Keratinocyte (primary cell): ENCODE measurements at regions not wholly inside any gene's neighbourhood (a gene's known extent, or its start where the extent isn't known, plus 50 kb on each side); places are given as distances from the start of the nearest gene placed in this dataset.

Source experiments
- DNase-seq: peaks from one replicate; pipeline ENCODE4 v3.0.0-alpha.2; 2011; ENCODE audit warnings: low read depth, missing footprints, low spot score
- FAIRE-seq: peaks from 2 replicates; lab custom pipeline; 2011; peaks lifted over from hg19 to GRCh38; lab: Jason Lieb, UNC
- H2AFZ ChIP-seq: 2 replicates; pipeline ENCODE4 v1.6.0; 2012; ENCODE audit warnings: low read length, control low read depth, inconsistent platforms; ENCODE audit not compliant: control insufficient read depth
- H3K27ac ChIP-seq: 2 replicates; pipeline ENCODE4 v1.5.1; 2011; ENCODE audit warnings: low read length; ENCODE audit not compliant: control insufficient read depth, insufficient read depth
- H3K27me3 ChIP-seq: 3 replicates; pipeline ENCODE4 v1.6.0; 2011; ENCODE audit warnings: low read length; ENCODE audit not compliant: control insufficient read depth, insufficient read depth; ENCODE audit errors: extremely low read depth
- H3K36me3 ChIP-seq, 2 experiments: 2 replicates in 1 of 2; 3 replicates in 1 of 2; pipeline ENCODE4 v1.5.1; 2011; ENCODE audit warnings: low read length in 2 of 2, mild to moderate bottlenecking in 1 of 2; ENCODE audit not compliant: control insufficient read depth in 2 of 2, insufficient read depth in 2 of 2; ENCODE audit errors: extremely low read depth in 1 of 2
- H3K4me1 ChIP-seq: 3 replicates; pipeline ENCODE4 v1.5.1; 2011; ENCODE audit warnings: low read length; ENCODE audit not compliant: control insufficient read depth, insufficient read depth; ENCODE audit errors: extremely low read depth
- H3K4me2 ChIP-seq: 3 replicates; pipeline ENCODE4 v1.6.0; 2011; ENCODE audit warnings: low read depth, low read length; ENCODE audit not compliant: control insufficient read depth, insufficient read depth; ENCODE audit errors: extremely low read depth
- H3K4me3 ChIP-seq, 3 experiments: fragments of 200-600 bp in 1 of 3; sonication (generic) in 1 of 3; 2 replicates in 2 of 3; 3 replicates in 1 of 3; pipeline ENCODE4 v1.5.1; 2011 to 2016; ENCODE audit warnings: low read length in 3 of 3, mild to moderate bottlenecking in 3 of 3, control low read depth in 2 of 3, inconsistent platforms in 1 of 3, low read depth in 1 of 3, mixed read lengths in 1 of 3, mixed run types in 1 of 3, moderate library complexity in 1 of 3; ENCODE audit not compliant: control insufficient read depth in 2 of 3, insufficient read depth in 2 of 3; ENCODE audit errors: extremely low read depth in 1 of 3
- H3K79me2 ChIP-seq: 2 replicates; pipeline ENCODE4 v1.6.0; 2012; ENCODE audit warnings: low read length; ENCODE audit not compliant: control insufficient read depth, insufficient read depth
- H3K9ac ChIP-seq: 3 replicates; pipeline ENCODE4 v1.6.0; 2011; ENCODE audit warnings: low read length; ENCODE audit not compliant: control insufficient read depth, insufficient read depth; ENCODE audit errors: extremely low read depth
- H3K9me1 ChIP-seq: 3 replicates; pipeline ENCODE4 v1.6.0; 2011; ENCODE audit warnings: low read length; ENCODE audit not compliant: control insufficient read depth, insufficient read depth; ENCODE audit errors: extremely low read depth
- H3K9me3 ChIP-seq: 2 replicates; pipeline ENCODE4 v1.5.1; 2012; ENCODE audit warnings: low read depth, low read length; ENCODE audit not compliant: control insufficient read depth
- H4K20me1 ChIP-seq: 3 replicates; pipeline ENCODE4 v1.6.0; 2011; ENCODE audit warnings: low read length; ENCODE audit not compliant: control insufficient read depth, insufficient read depth; ENCODE audit errors: extremely low read depth
- CTCF ChIP-seq, 3 experiments: IDR thresholded peaks in 1 of 3; conservative IDR thresholded peaks in 1 of 3; optimal IDR thresholded peaks in 1 of 3; 2 replicates in 2 of 3; 3 replicates in 1 of 3; pipeline versions ENCODE3 to v1.5.1; 2011; ENCODE audit warnings: low read length in 3 of 3, mild to moderate bottlenecking in 3 of 3, moderate library complexity in 2 of 3, control low read depth in 1 of 3, inconsistent platforms in 1 of 3; ENCODE audit not compliant: insufficient read depth in 2 of 3; ENCODE audit errors: extremely low read depth in 1 of 3
- EZH2 ChIP-seq: IDR thresholded peaks from one replicate; pipeline ENCODE4 v1.6.1; 2012; ENCODE audit warnings: inconsistent platforms, mild to moderate bottlenecking, low read length, moderate library complexity
- dilution Hi-C: fragments of 300-500 bp; cut with MboI; formaldehyde crosslinking; loops from one replicate; pipeline ENCODE4 v1.7.0; 2020; ENCODE audit warnings: low sequenced_read_pairs; ENCODE audit not compliant: extremely low pct_ligation_motif_present

GRCh38 chr6:104418125-104418524 is 441.6 kb downstream of the HACE1 start:
- TF ChIP-seq EZH2 = no peak
- no peak for TF ChIP-seq CTCF (optimal IDR thresholded peaks at IDR 0.05 in 1 of 3, IDR thresholded peaks at IDR 0.05 in 1 of 3, conservative IDR thresholded peaks at IDR 0.05 in 1 of 3; ENCODE audit: extremely low read depth in 1 of 3, insufficient read depth in 2 of 3, low read length in 3 of 3)
- H3K36me3 ChIP-seq = no peaks in the 10 kb centered on the region
- H3K4me1 ChIP-seq = no peaks in the 10 kb centered on the region
- FAIRE-seq (no peak), DNase-seq (no peak)
- no peaks in the 10 kb centered on the region for H3K27me3 ChIP-seq
- no peaks in the 10 kb centered on the region for H3K9me1 ChIP-seq
- H2AFZ ChIP-seq = no peak overlapping the region
- no peaks in the 10 kb centered on the region for H3K9me3 ChIP-seq
- H3K27ac ChIP-seq = no peak overlapping the region
- no peak overlapping the region for H3K9ac ChIP-seq
- H3K79me2 ChIP-seq = no peaks in the 10 kb centered on the region
- dilution Hi-C loops = no loop called here
- no peak overlapping the region for H3K4me2 ChIP-seq
- no peak overlapping the region for H3K4me3 ChIP-seq
- no peaks in the 10 kb centered on the region for H4K20me1 ChIP-seq

DNA sequence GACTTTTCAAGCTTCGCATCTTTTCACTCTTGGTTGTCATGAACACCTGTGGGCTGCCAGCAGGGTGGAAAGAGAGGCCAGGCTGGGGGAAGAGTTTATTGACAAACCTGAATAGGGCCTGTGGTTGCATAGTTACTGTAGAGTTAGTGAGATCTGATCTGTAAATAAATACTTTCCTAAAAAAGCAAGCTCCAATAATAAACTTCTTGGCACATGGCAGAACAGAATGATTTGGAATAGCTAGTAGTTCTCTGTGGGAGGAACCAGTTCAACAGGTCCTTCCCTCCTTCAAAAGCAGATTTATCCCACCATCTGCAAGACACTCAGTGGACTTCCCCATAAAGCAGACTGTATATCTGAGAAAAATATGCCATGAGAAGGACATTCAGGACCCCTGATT is 445.0 kb downstream of the HACE1 start:
- no peak overlapping the region for H3K27ac ChIP-seq
- DNase-seq = no peak
- TF ChIP-seq CTCF (optimal IDR thresholded peaks at IDR 0.05 in 1 of 3, IDR thresholded peaks at IDR 0.05 in 1 of 3, conservative IDR thresholded peaks at IDR 0.05 in 1 of 3; ENCODE audit: extremely low read depth in 1 of 3, insufficient read depth in 2 of 3, low read length in 3 of 3) = no peak
- no peak for TF ChIP-seq EZH2
- H3K9me3 ChIP-seq = no peaks in the 10 kb centered on the region
- H3K9me1 ChIP-seq = no peaks in the 10 kb centered on the region
- H3K4me3 ChIP-seq = no peak overlapping the region
- no peaks in the 10 kb centered on the region for H4K20me1 ChIP-seq
- H3K36me3 ChIP-seq = no peaks in the 10 kb centered on the region
- no peak overlapping the region for H3K9ac ChIP-seq
- no peak overlapping the region for H3K4me2 ChIP-seq
- no peak overlapping the region for H2AFZ ChIP-seq
- dilution Hi-C loops = no loop called here
- H3K4me1 ChIP-seq = no peaks in the 10 kb centered on the region
- no peaks in the 10 kb centered on the region for H3K27me3 ChIP-seq
- no peak for FAIRE-seq
- H3K79me2 ChIP-seq = no peaks in the 10 kb centered on the region
